Adipocyte (in vitro differentiated cells): ENCODE measurements at regions not wholly inside any gene's neighbourhood (a gene's known extent, or its start where the extent isn't known, plus 50 kb on each side); places are given as distances from the start of the nearest gene placed in this dataset.
A peak's percentile ranks its signal among the peaks of the same experiment; 100 is the strongest.

ENCODE experiments used
- DNase-seq: peaks from one replicate; pipeline ENCODE4 v3.0.0-alpha.2; 2015; ENCODE audit warnings: low read depth
- H3K27me3 ChIP-seq: replicated peaks from 2 replicates; pipeline ENCODE4 v1.7.0; 2013; ENCODE audit warnings: mild to moderate bottlenecking, low read length, moderate library complexity; ENCODE audit not compliant: control insufficient read depth, insufficient read depth
- H3K36me3 ChIP-seq: 2 replicates; pipeline ENCODE4 v1.7.0; 2013; ENCODE audit warnings: low read length, mild to moderate bottlenecking, moderate library complexity; ENCODE audit not compliant: control insufficient read depth, insufficient read depth, severe bottlenecking
- H3K4me1 ChIP-seq: 2 replicates; pipeline ENCODE4 v1.7.0; 2013; ENCODE audit warnings: mild to moderate bottlenecking, low read length, moderate library complexity; ENCODE audit not compliant: control insufficient read depth, insufficient read depth
- H3K4me3 ChIP-seq: 2 replicates; pipeline ENCODE4 v1.7.0; 2013; ENCODE audit warnings: mild to moderate bottlenecking, low read length, moderate library complexity
- H3K9ac ChIP-seq: 2 replicates; pipeline ENCODE4 v1.7.0; 2013; ENCODE audit warnings: mild to moderate bottlenecking, low read length, moderate library complexity
- H3K9me3 ChIP-seq: 2 replicates; pipeline ENCODE4 v1.7.0; 2013; ENCODE audit warnings: mild to moderate bottlenecking, low read length, moderate library complexity; ENCODE audit not compliant: control insufficient read depth

DNA sequence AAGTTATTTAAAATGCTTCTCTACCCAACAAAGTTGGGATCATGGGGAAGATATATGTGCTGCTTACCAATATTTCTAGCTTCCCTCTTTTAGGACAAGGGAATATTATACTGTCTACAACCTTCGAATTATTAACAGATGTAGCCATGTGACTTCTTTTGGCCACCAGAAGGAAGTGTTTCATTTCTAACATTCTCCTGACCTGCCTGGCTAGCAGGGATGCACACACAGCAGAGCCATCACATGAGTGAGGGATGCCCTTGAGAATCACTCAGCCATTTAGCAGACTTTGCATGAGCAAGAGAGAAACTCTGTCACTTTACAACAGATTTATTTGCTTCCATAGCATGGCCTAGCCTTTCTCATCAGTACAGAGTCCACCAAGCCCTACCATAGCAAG lies 230.7 kb upstream of the MARCKS start:
- Histone ChIP-seq H3K27me3 (no peaks in the 10 kb centered on the region), H3K4me1 (peaks cover 22% of the 10 kb centered on the region), H3K9ac (no peak overlapping the region), H3K9me3 (no peaks in the 10 kb centered on the region), H3K4me3 (no peak overlapping the region), H3K36me3 (no peaks in the 10 kb centered on the region)
- DNase-seq, result no peak

DNA sequence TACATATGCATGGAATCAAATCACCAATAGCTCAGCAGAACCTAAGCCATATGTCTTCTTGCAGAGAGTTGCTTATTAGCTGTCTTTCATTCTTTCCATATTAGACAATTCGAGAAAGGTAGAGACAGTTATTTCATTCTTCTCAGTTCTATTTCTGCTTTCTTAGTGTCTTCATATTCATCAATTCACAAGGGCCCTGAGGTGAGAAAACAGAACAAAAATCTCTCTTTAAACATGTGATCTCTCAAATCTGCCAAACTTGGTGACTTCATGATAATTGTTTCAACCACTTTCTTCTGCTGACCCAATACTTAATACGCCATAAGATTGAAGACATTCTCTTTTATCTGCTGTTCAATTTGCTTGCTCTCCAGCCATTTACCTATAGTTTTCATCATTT lies 229.7 kb upstream of the MARCKS start:
- Histone ChIP-seq H3K27me3 (no peaks in the 10 kb centered on the region), H3K9ac (no peak overlapping the region), H3K4me3 (no peak overlapping the region), H3K4me1 (peaks cover 29% of the 10 kb centered on the region), H3K36me3 (no peaks in the 10 kb centered on the region), H3K9me3 (no peaks in the 10 kb centered on the region)
- DNase-seq, result no peak

DNA sequence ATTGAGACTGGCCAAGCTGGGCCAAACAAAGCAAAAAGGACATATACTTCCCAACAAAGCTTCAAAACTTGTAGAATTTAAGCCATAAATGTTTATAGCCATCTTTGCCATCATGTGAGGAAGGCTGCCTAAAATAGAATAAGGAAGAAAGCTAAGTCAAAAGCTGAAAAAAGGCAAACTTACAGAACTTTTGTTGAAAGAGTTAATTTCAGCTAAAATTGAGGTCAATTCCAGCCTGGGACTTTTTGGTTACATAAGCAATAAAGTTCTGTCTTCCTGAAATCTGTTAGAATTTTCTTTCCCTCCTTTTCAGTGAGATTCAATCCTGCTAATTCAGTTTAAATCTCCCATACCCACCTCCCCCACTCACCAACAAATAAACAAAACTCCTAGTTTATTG lies 227.9 kb upstream of the MARCKS start:
- Histone ChIP-seq H3K4me3 (no peak overlapping the region), H3K9ac (no peak overlapping the region), H3K4me1 (peaks cover 43% of the 10 kb centered on the region), H3K36me3 (no peaks in the 10 kb centered on the region), H3K27me3 (no peaks in the 10 kb centered on the region), H3K9me3 (no peaks in the 10 kb centered on the region)
- no peak for DNase-seq

DNA sequence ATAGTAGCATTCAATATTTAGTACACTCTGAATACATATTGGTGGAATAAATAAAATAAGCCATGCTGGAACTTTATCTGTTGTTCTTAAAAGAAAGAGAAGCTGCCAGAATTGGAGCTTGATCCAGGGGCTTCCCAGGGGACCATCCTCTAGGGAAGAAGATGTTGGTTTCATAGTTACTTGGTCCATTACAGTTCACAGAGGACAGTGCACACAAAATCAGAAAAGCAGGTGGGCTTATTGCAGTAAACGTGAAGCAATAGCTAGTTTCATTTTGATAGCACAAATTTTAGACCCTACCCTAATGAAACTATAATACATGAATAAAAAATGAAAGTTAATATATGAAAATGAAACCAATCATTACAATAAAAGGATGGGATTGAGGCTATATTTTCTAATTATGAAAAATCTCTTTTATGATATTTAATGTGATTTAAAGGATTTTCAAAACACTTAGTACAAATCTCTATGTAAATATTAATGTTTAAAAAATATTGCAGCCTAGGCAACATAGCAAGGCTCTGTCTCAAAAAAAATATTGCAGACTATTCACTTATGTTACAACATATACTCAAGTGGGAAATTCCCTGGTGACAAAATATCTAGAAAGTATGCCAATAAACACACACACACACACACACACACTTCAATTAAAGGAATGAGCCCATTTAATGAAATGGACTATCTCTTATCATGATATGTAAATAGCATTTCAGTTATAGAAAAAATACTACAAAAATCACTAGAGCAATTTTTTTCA lies 227.0 kb upstream of the MARCKS start:
- Histone ChIP-seq H3K4me3 (no peak overlapping the region), H3K36me3 (no peaks in the 10 kb centered on the region), H3K27me3 (no peaks in the 10 kb centered on the region), H3K9ac (no peak overlapping the region), H3K4me1 (peaks cover 52% of the 10 kb centered on the region), H3K9me3 (no peaks in the 10 kb centered on the region)
- peak; percentile 86 for DNase-seq

DNA sequence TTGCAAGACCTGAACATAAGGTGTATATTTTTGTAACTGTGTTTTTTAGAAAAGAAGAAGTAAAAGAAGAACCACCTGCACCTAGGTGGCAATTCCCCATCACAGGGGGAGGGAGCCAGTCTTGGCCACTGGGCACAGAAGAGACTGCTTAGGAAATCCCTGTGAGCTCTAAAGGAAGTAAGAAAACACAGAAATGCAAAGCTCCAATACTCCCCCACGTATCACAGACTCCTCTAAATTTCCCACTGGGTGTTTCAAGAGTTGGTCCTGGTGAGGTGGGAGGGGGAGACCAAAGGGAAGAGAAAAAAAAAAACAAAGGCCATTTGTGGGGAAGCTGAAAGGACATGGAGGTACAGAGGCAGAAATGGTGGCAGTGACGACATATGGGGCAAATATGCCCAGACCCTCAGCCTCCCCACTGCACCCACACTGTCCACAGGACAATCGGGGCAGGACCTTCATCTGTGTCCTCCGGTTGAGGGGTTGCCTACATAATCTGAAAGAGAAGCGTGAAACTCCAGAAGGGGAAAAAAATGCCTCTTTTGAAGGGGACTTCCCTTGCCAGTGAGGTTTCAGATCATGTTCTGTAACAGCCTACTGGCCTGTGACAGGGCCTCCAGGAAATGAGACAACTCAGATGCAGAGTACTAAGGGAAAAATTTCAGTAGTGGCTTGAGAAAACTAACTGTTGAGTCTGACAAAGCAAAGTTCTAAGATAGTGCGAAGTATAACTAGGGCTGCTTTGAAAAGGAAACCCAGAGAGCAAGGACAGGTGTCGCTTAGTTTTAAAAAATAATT lies 226.2 kb upstream of the MARCKS start:
- peaks cover 58% of the 10 kb centered on the region for H3K4me1 ChIP-seq
- H3K27me3 ChIP-seq, result no peaks in the 10 kb centered on the region
- no peaks in the 10 kb centered on the region for H3K9me3 ChIP-seq
- no peaks in the 10 kb centered on the region for H3K36me3 ChIP-seq
- H3K4me3 ChIP-seq, result peak overlapping the region; percentile 74
- peak; percentile 73 for DNase-seq
- H3K9ac ChIP-seq, result peak overlapping the region; percentile 82

DNA sequence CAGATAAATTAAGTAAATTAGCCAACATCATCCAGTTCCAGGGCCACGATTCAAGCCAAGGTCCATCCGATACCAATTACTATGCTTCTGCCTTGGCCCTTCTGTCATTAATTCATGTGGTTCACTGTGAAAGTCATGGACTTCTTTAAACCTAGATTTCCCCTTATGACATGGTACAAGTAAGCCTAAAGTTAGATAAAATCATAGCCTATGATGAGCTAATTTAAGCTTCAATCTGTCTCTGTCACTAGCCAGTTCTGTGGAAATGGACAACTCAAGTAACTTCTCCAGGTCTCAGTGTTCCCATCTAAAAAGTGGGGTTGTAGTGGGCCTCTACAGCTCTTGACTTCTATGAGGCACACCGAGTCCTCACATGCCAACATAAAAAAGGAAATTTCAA lies 225.5 kb upstream of the MARCKS start:
- no peaks in the 10 kb centered on the region for H3K27me3 ChIP-seq
- H3K4me3 ChIP-seq, result peak overlapping the region; percentile 74
- no peaks in the 10 kb centered on the region for H3K9me3 ChIP-seq
- H3K4me1 ChIP-seq, result peaks cover 62% of the 10 kb centered on the region
- DNase-seq, result no peak
- H3K9ac ChIP-seq, result peak overlapping the region; percentile 82
- no peaks in the 10 kb centered on the region for H3K36me3 ChIP-seq

DNA sequence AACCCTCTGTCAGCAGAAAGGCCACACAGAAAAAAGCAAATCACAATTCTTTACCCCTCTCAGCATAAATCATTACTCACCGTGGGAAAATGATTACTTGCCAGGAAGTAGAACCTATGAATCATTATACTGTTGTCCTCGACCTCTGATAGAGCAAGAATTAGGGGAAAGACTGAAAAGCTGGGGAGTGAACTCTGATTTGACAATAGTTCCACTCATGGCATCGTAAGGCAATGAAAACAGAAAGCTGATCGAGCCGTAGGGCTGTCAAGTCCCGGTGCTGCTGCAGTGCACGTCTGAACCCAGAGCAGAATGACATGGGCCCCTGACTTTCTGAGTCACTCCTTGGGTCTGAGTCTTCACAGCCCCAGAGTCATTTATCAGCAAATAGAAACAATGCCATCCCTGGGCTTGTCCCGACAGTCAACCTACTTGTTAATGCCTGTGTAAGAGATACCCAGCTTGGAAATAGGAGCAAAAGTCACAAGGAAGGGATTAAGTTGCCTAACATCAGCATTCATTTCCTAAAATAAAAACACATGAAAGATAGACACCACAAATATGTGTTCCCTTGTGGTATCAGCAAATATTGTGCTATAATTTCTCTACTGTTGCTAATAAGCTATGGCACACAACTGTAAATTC lies 224.8 kb upstream of the MARCKS start:
- no peaks in the 10 kb centered on the region for H3K36me3 ChIP-seq
- peaks cover 62% of the 10 kb centered on the region for H3K4me1 ChIP-seq
- H3K9me3 ChIP-seq, result no peaks in the 10 kb centered on the region
- H3K27me3 ChIP-seq, result no peaks in the 10 kb centered on the region
- peak; percentile 87 for DNase-seq
- peak overlapping the region; percentile 82 for H3K9ac ChIP-seq
- peak overlapping the region; percentile 74 for H3K4me3 ChIP-seq

DNA sequence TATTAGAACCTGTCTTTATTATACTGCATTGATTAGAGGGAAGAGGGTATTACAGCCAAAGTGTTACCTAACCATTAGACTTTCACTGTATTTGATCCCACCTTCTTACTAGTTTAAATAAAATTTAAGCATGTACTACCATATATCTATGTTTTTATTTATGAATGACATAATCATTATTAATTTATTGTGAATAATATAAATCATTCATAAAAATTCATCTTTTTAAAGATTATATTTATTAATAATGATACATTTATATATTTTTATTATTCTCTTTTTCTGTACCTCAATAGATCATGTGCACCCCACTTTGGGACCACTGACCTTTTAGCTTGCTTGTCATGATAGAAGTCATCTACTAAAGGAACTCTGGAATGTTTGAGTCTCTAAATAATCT lies 223.5 kb upstream of the MARCKS start:
- Histone ChIP-seq H3K9ac (peak overlapping the region; percentile 82), H3K4me3 (no peak overlapping the region), H3K36me3 (no peaks in the 10 kb centered on the region), H3K27me3 (no peaks in the 10 kb centered on the region), H3K9me3 (no peaks in the 10 kb centered on the region), H3K4me1 (peaks cover 62% of the 10 kb centered on the region)
- DNase-seq, result no peak

DNA sequence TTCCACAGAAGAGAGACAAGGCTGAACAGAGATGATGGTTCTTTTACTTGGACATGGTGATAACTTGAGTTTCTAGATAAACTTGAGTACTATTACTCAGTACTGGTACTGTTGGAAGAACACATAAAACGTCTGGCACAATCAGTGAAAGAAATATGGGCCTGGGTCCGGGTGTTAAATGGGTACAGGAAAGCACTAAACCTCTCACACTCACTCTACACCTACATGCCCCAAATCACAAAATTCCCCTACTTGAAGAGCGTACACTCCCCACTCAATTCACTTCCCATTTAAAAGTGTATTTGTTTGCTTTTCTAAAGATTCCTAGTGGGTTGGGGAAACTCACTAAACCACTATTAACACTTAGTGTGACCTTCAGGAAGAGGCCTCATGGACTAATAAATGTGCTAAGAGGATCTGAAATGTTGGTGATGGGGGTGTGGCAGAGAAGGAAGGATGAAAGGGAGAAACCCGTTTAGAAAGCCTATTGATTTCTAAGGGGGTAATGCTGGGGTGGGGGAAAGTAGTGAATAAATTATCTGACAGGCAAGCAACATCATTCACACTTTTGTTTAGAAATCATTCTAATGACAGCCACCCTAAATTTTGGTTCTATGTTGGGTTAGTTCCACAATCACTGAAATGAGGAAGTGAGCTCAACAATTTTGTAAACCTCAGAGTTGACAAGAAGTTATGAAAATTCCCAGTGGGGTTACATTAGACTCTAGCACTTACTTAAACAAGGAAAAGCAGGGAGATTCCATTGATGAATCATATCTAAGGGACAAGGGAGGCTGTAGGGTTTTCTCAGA lies 222.6 kb upstream of the MARCKS start:
- DNase-seq, result peak; percentile 63
- Histone ChIP-seq H3K9me3 (no peaks in the 10 kb centered on the region), H3K4me1 (peaks cover 59% of the 10 kb centered on the region), H3K9ac (no peak overlapping the region), H3K36me3 (no peaks in the 10 kb centered on the region), H3K27me3 (no peaks in the 10 kb centered on the region), H3K4me3 (no peak overlapping the region)

DNA sequence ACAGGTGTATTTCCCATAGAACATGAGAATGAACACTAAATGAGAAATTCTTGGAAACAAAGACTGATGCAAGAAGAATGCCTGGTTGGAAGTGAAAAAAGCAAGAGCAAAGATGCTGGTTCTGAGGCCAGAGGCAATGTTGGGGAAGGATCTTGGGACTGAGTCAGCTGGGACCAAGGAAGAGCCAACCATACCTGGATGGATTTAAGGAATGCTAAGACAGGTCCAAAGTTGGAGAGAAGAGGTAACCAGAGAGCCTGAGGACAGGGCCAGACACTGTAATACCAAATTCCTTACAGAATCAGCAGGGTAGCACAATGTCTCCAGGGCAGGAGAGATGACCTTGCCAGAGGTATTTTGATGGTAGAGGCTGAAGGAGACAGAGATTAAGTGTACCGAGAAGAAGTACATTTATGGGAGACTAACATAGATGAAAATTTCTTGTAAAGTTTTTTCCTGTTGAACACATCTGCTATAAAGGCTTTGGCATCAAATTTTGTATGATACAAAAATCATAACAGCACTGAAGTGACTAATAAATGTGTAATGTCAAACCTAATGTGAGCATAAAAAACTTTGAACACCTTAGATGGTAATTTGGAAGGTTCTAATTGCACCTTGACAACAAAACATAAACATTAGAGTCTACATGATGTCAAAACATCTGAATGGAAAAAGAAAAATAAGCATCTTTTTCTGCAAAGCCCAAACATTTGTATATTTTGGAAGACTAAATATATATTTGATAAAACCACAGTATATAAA lies 221.7 kb upstream of the MARCKS start:
- no peaks in the 10 kb centered on the region for H3K9me3 ChIP-seq
- H3K9ac ChIP-seq, result no peak overlapping the region
- H3K36me3 ChIP-seq, result no peaks in the 10 kb centered on the region
- DNase-seq, result no peak
- H3K4me3 ChIP-seq, result peak overlapping the region; percentile 12
- peaks cover 51% of the 10 kb centered on the region for H3K4me1 ChIP-seq
- H3K27me3 ChIP-seq, result no peaks in the 10 kb centered on the region
